Spleen (tissue), 11 donors: ENCODE measurements at regions not wholly inside any gene's neighbourhood (a gene's known extent, or its start where the extent isn't known, plus 50 kb on each side); places are given as distances from the start of the nearest gene placed in this dataset.

Source experiments
- DNase-seq: peaks from one replicate; pipeline ENCODE4 v3.0.0-alpha.2; 2020
- H3K27ac ChIP-seq, 8 donors: fragments of 200-600 bp; sonication (generic) in 7 of 8; 1 replicate in 4 of 8; 2 replicates in 4 of 8; pipeline versions ENCODE4 v1.5.0 to v1.8.0; 2016 to 2021; ENCODE audit warnings: inconsistent platforms in 4 of 8, mild to moderate bottlenecking in 4 of 8, moderate library complexity in 1 of 8
- H3K27me3 ChIP-seq, 7 donors: fragments of 200-600 bp; sonication (generic) in 6 of 7; replicated peaks in 1 of 7; 1 replicate in 4 of 7; 2 replicates in 3 of 7; pipeline versions ENCODE4 v1.5.0 to v1.8.0; 2016 to 2021; ENCODE audit warnings: inconsistent platforms in 3 of 7, mild to moderate bottlenecking in 1 of 7
- H3K36me3 ChIP-seq, 6 donors: fragments of 200-600 bp; sonication (generic) in 5 of 6; 1 replicate in 4 of 6; 2 replicates in 2 of 6; pipeline versions ENCODE4 v1.5.0 to v1.8.0; 2016 to 2021; ENCODE audit warnings: inconsistent platforms in 2 of 6
- H3K4me1 ChIP-seq, 6 donors: fragments of 200-600 bp; sonication (generic) in 5 of 6; 1 replicate in 3 of 6; 2 replicates in 3 of 6; pipeline versions ENCODE4 v1.5.0 to v1.8.0; 2016 to 2021; ENCODE audit warnings: inconsistent platforms in 3 of 6
- H3K4me3 ChIP-seq, 8 donors: fragments of 200-600 bp; sonication (generic) in 7 of 8; 1 replicate in 4 of 8; 2 replicates in 4 of 8; pipeline versions ENCODE4 v1.5.0 to v1.8.0; 2016 to 2021; ENCODE audit warnings: inconsistent platforms in 4 of 8, mild to moderate bottlenecking in 4 of 8, moderate library complexity in 2 of 8
- H3K9me3 ChIP-seq, 8 donors: fragments of 200-600 bp; sonication (generic) in 7 of 8; 1 replicate in 4 of 8; 2 replicates in 4 of 8; pipeline versions ENCODE4 v1.5.0 to v1.8.0; 2016 to 2021; ENCODE audit warnings: inconsistent platforms in 4 of 8
- CTCF ChIP-seq, 11 experiments: fragments of 200-600 bp in 7 of 11; fragments of 450-650 bp in 4 of 11; sonication (generic) in 4 of 11; IDR thresholded peaks in 8 of 11; conservative IDR thresholded peaks in 3 of 11; 1 replicate in 7 of 11; 2 replicates in 4 of 11; pipeline versions ENCODE4 v1.4.0 to v1.8.0; 2016 to 2021; ENCODE audit warnings: antibody characterized with exemption in 11 of 11, inconsistent platforms in 4 of 11, mild to moderate bottlenecking in 1 of 11
- POLR2A ChIP-seq, 3 donors: fragments of 450-650 bp; IDR thresholded peaks; one replicate each; pipeline ENCODE4 v1.5.1; 2017; ENCODE audit warnings: antibody characterized with exemption in 3 of 3, mild to moderate bottlenecking in 1 of 3
- POLR2AphosphoS5 ChIP-seq, 3 donors: sonication (generic); formaldehyde crosslinking; IDR thresholded peaks; one replicate each; pipeline ENCODE4 v1.5.1; 2017; ENCODE audit warnings: antibody characterized with exemption in 3 of 3
- WGBS, 5 donors: extraction: QIAGEN DNeasy Blood & Tissue Kit in 3 of 5; methylation state at CpG; one replicate each; pipeline versions ENCODE4 v1.1.5 to v1.1.7; 2013 to 2018; 5-methylcytosine and 5-hydroxymethylcytosine counted together
- intact Hi-C: fragments of 100-400 bp; cut with DNase I; formaldehyde crosslinking; loops from one replicate; pipeline ENCODE4 v1.15.0; 2023; ENCODE audit warnings: low total_unique reads
- donor health status: healthy with polysubstance abuse.
- donor health status: DM: no; HTN: no; CAD: no; lungs with moderate emphysema.
- donor health status: DM: no; HTN: no; CAD: no.
- donor health status: Bipolar disorder and iron deficiency.
- donor health status: healthy.
- donor health status: DM: no; HTN: no; CAD: no.
- donor health status: DM: yes; HTN: yes; CAD: no.

DNA sequence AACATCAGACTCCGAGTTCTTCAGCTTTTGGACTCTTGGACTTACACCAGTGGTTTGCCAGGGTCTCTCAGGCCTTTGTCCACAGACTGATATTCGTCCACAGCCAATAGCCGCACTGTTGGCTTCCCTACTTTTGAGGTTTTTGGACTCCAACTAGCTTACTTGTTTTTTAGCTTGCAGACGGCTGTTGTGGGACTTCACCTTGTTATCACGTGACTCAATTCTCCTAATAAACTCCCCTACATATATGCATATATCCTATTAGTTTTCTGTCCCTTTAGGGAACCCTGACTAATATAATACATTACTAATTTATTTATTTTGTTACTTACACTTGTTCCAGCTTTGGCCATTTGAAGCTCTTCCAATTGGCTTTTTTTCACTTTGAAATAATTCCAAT is 311.3 kb downstream of the BMP2 start:
- Histone ChIP-seq H3K27ac (no peak overlapping the region), H3K27me3 (no peaks in the 10 kb centered on the region), H3K4me1 (no peaks in the 10 kb centered on the region), H3K36me3 (no peaks in the 10 kb centered on the region), H3K9me3 (peaks cover 0 to 14% (median 0%) of the 10 kb centered on the region in 8 donors), H3K4me3 (no peak overlapping the region)
- 75 to 91% (median 78%) methylated on average over 5 of the region's 5 CpGs for WGBS, 5 donors
- DNase-seq, result no peak
- intact Hi-C loops, result no loop called here
- TF ChIP-seq CTCF (IDR thresholded peaks at IDR 0.05 in 8 of 11, conservative IDR thresholded peaks at IDR 0.05 in 3 of 11), result no peak
- no peak for TF ChIP-seq POLR2A (IDR thresholded peaks at IDR 0.05)
- TF ChIP-seq POLR2AphosphoS5 (IDR thresholded peaks at IDR 0.05), result no peak

DNA sequence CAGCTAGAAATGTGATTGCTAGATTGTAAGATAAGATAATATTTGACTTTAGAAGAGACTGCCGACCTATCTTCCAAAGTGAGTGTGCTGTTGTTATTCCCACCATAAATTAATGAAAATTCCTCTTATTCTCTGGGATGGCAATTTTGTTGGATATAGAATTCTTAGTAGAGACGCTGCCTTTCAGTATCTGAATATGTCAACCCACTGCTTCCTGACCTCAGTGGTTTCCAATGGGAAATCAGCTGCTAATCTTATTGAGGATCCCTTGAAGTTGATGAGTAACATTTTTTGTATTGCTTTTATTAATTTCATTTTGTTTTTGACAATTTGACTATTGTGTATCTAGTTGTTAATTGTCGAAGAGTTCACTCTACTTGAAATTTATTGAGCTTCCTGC is 313.0 kb downstream of the BMP2 start:
- DNase-seq, result no peak
- no peak for TF ChIP-seq POLR2AphosphoS5 (IDR thresholded peaks at IDR 0.05)
- no peak for TF ChIP-seq CTCF (IDR thresholded peaks at IDR 0.05 in 8 of 11, conservative IDR thresholded peaks at IDR 0.05 in 3 of 11)
- TF ChIP-seq POLR2A (IDR thresholded peaks at IDR 0.05), result no peak
- WGBS, 5 donors, result 81 to 88% (median 86%) methylated on average over 3 of the region's 3 CpGs
- no peaks in the 10 kb centered on the region for H3K36me3 ChIP-seq
- peaks cover 0 to 14% (median 0%) of the 10 kb centered on the region in 8 donors for H3K9me3 ChIP-seq
- no peak overlapping the region for H3K4me3 ChIP-seq
- intact Hi-C loops, result no loop called here
- H3K4me1 ChIP-seq, result no peaks in the 10 kb centered on the region
- H3K27me3 ChIP-seq, result no peaks in the 10 kb centered on the region
- no peak overlapping the region for H3K27ac ChIP-seq

DNA sequence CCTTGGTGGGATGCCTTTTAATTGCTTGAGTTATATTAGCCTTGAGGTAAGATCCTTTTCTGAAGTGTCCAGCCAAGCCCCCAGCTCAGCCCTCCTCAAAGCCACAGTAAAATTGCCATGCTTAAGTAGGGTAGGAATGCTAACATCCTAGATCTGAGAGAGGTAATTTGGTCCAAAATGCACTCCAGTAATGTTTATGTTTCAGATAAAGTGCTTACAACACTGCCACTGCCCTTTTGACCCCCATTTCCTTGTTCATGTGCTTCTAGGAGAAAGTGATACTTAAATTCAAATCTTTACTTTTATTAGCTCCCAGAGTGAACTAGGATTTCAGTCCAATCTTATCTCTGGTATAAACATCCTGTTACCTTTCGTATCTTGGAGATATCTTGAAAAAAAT is 318.0 kb downstream of the BMP2 start:
- WGBS, 5 donors, result 35 to 78% (median 60%) methylated on average over 1 of the region's 1 CpG
- intact Hi-C loops, result no loop called here
- H3K27me3 ChIP-seq, result no peaks in the 10 kb centered on the region
- no peak overlapping the region for H3K27ac ChIP-seq
- no peaks in the 10 kb centered on the region for H3K36me3 ChIP-seq
- DNase-seq, result no peak
- TF ChIP-seq POLR2AphosphoS5 (IDR thresholded peaks at IDR 0.05), result no peak
- TF ChIP-seq POLR2A (IDR thresholded peaks at IDR 0.05), result no peak
- TF ChIP-seq CTCF (IDR thresholded peaks at IDR 0.05 in 8 of 11, conservative IDR thresholded peaks at IDR 0.05 in 3 of 11), result no peak
- H3K4me3 ChIP-seq, result no peak overlapping the region
- H3K4me1 ChIP-seq, result no peaks in the 10 kb centered on the region
- H3K9me3 ChIP-seq, result peaks cover 0 to 4% (median 0%) of the 10 kb centered on the region in 8 donors

GRCh38 chr20:7087803-7088202 is 320.3 kb downstream of the BMP2 start:
- intact Hi-C loops, result no loop called here
- H3K9me3 ChIP-seq, result no peaks in the 10 kb centered on the region
- H3K27me3 ChIP-seq, result no peaks in the 10 kb centered on the region
- WGBS, 5 donors, result 46 to 69% (median 59%) methylated on average over 1 of the region's 1 CpG
- H3K4me1 ChIP-seq, result no peaks in the 10 kb centered on the region
- H3K36me3 ChIP-seq, result no peaks in the 10 kb centered on the region
- TF ChIP-seq POLR2A (IDR thresholded peaks at IDR 0.05) (no peak), CTCF (IDR thresholded peaks at IDR 0.05 in 8 of 11, conservative IDR thresholded peaks at IDR 0.05 in 3 of 11) (no peak), POLR2AphosphoS5 (IDR thresholded peaks at IDR 0.05) (no peak)
- no peak overlapping the region for H3K4me3 ChIP-seq
- no peak overlapping the region for H3K27ac ChIP-seq
- DNase-seq, result no peak
